Liver (tissue), 8 donors: ENCODE measurements at regions not wholly inside any gene's neighbourhood (a gene's known extent, or its start where the extent isn't known, plus 50 kb on each side); places are given as distances from the start of the nearest gene placed in this dataset.

Source experiments
- DNase-seq: peaks from one replicate; pipeline ENCODE4 v3.0.0-alpha.2; 2017; ENCODE audit warnings: low spot score
- H3K27ac ChIP-seq, 2 donors: one replicate each; pipeline ENCODE4 v1.7.0; 2013; ENCODE audit warnings: inconsistent platforms in 2 of 2, low read length in 2 of 2, control low read depth in 1 of 2, low read depth in 1 of 2, mild to moderate bottlenecking in 1 of 2
- H3K27me3 ChIP-seq, 4 donors: one replicate each; pipeline versions ENCODE4 v1.6.1 to v1.7.0; 2013; ENCODE audit warnings: low read length in 3 of 4, inconsistent platforms in 1 of 4, mild to moderate bottlenecking in 1 of 4, moderate library complexity in 1 of 4; ENCODE audit not compliant: control insufficient read depth in 4 of 4, insufficient read depth in 4 of 4
- H3K36me3 ChIP-seq, 4 donors: one replicate each; pipeline versions ENCODE4 v1.6.1 to v1.7.0; 2013; ENCODE audit warnings: low read length in 3 of 4, mild to moderate bottlenecking in 3 of 4, low read depth in 1 of 4, moderate library complexity in 1 of 4; ENCODE audit not compliant: control insufficient read depth in 4 of 4, insufficient read depth in 3 of 4
- H3K4me1 ChIP-seq, 4 donors: one replicate each; pipeline versions ENCODE4 v1.6.1 to v1.7.0; 2013; ENCODE audit warnings: low read length in 3 of 4, mild to moderate bottlenecking in 3 of 4, moderate library complexity in 1 of 4; ENCODE audit not compliant: control insufficient read depth in 4 of 4, insufficient read depth in 4 of 4
- H3K4me3 ChIP-seq, 3 donors: one replicate each; pipeline versions ENCODE4 v1.6.1 to v1.7.0; 2013; ENCODE audit warnings: low read length in 3 of 3, control low read depth in 1 of 3, low read depth in 1 of 3, mild to moderate bottlenecking in 1 of 3
- H3K9ac ChIP-seq, 2 donors: one replicate each; pipeline ENCODE4 v1.7.0; 2013; ENCODE audit warnings: low read length in 2 of 2, mild to moderate bottlenecking in 2 of 2, moderate library complexity in 2 of 2, control low read depth in 1 of 2, low read depth in 1 of 2
- H3K9me3 ChIP-seq, 4 donors: one replicate each; pipeline versions ENCODE4 v1.6.1 to v1.7.0; 2013; ENCODE audit warnings: low read length in 3 of 4; ENCODE audit not compliant: control insufficient read depth in 4 of 4
- ATF3 ChIP-seq: IDR thresholded peaks from 2 replicates; pipeline ENCODE4 v1.6.1; 2016; ENCODE audit warnings: antibody characterized with exemption
- CTCF ChIP-seq: fragments of 150-350 bp; IDR thresholded peaks from 2 replicates; pipeline ENCODE4 v1.5.1; 2017; ENCODE audit warnings: improper control_type of control experiment, low read depth, low read length; ENCODE audit not compliant: missing input control
- EGR1 ChIP-seq, 2 donors: IDR thresholded peaks; 2 replicates each; pipeline ENCODE4 v1.6.1; 2016 to 2018; ENCODE audit warnings: antibody characterized with exemption in 2 of 2, low read depth in 2 of 2
- FOXA1 ChIP-seq: IDR thresholded peaks from 2 replicates; pipeline ENCODE4 v1.6.1; 2016; ENCODE audit warnings: antibody characterized with exemption
- FOXA2 ChIP-seq: IDR thresholded peaks from 2 replicates; pipeline ENCODE4 v1.6.1; 2016; ENCODE audit warnings: antibody characterized with exemption
- GABPA ChIP-seq, 2 donors: IDR thresholded peaks in 1 of 2; conservative IDR thresholded peaks in 1 of 2; 2 replicates each; pipeline ENCODE4 v1.6.1; 2016; ENCODE audit warnings: antibody characterized with exemption in 2 of 2, mild to moderate bottlenecking in 1 of 2, moderate library complexity in 1 of 2
- HNF4A ChIP-seq, 2 donors: conservative IDR thresholded peaks; 2 replicates each; pipeline ENCODE4 v1.6.1; 2016; ENCODE audit warnings: antibody characterized with exemption in 2 of 2, mild to moderate bottlenecking in 2 of 2
- HNF4G ChIP-seq: IDR thresholded peaks from 2 replicates; pipeline ENCODE4 v1.6.1; 2016; ENCODE audit warnings: antibody characterized with exemption
- JUND ChIP-seq, 2 donors: IDR thresholded peaks; 2 replicates each; pipeline ENCODE4 v1.6.1; 2016; ENCODE audit warnings: antibody characterized with exemption in 2 of 2
- MAX ChIP-seq: IDR thresholded peaks from 2 replicates; pipeline ENCODE4 v1.6.1; 2016; ENCODE audit warnings: antibody characterized with exemption
- NR2F2 ChIP-seq: IDR thresholded peaks from 2 replicates; pipeline ENCODE4 v1.6.1; 2016; ENCODE audit warnings: antibody characterized with exemption
- RAD21 ChIP-seq, 2 donors: IDR thresholded peaks; 2 replicates each; pipeline ENCODE4 v1.6.1; 2016; ENCODE audit warnings: antibody characterized with exemption in 2 of 2, mild to moderate bottlenecking in 2 of 2
- REST ChIP-seq: IDR thresholded peaks from 2 replicates; pipeline ENCODE4 v1.6.1; 2016; ENCODE audit warnings: antibody characterized with exemption, mild to moderate bottlenecking
- RXRA ChIP-seq, 2 donors: IDR thresholded peaks; 2 replicates each; pipeline ENCODE4 v1.6.1; 2017 to 2018; ENCODE audit warnings: antibody characterized with exemption in 2 of 2, mild to moderate bottlenecking in 1 of 2
- YY1 ChIP-seq: IDR thresholded peaks from 2 replicates; pipeline ENCODE4 v1.6.1; 2016; ENCODE audit warnings: antibody characterized with exemption, mild to moderate bottlenecking
- WGBS: extraction: QIAGEN DNeasy Blood & Tissue Kit; methylation state at CpG from one replicate; pipeline ENCODE4 v1.1.7; 2013; 5-methylcytosine and 5-hydroxymethylcytosine counted together
- donor health status: healthy.
- donor health status: healthy.
- donor health status: healthy.
- donor health status: healthy.
- donor health status: healthy.

GRCh38 chr7:50152486-50152885 is 59.4 kb upstream of the ZPBP start:
- no peak overlapping the region for H3K9ac ChIP-seq
- no peaks in the 10 kb centered on the region for H3K4me1 ChIP-seq
- no peaks in the 10 kb centered on the region for H3K9me3 ChIP-seq
- 80% methylated on average over 8 of the region's 8 CpGs for WGBS
- TF ChIP-seq FOXA2, result no peak
- TF ChIP-seq RAD21 (IDR thresholded peaks at IDR 0.05), result no peak
- TF ChIP-seq NR2F2, result no peak
- TF ChIP-seq YY1, result no peak
- TF ChIP-seq RXRA (IDR thresholded peaks at IDR 0.05), result no peak
- no peak for TF ChIP-seq MAX
- TF ChIP-seq REST, result no peak
- TF ChIP-seq HNF4G, result no peak
- TF ChIP-seq FOXA1, result no peak
- TF ChIP-seq CTCF, result no peak
- TF ChIP-seq JUND (IDR thresholded peaks at IDR 0.05), result no peak
- no peak for TF ChIP-seq ATF3
- TF ChIP-seq GABPA (IDR thresholded peaks at IDR 0.05 in 1 of 2, conservative IDR thresholded peaks at IDR 0.05 in 1 of 2), result no peak
- no peak for TF ChIP-seq HNF4A (conservative IDR thresholded peaks at IDR 0.05)
- no peak for TF ChIP-seq EGR1 (IDR thresholded peaks at IDR 0.05; ENCODE audit: low read depth in 2 of 2)
- H3K4me3 ChIP-seq, result no peak overlapping the region
- H3K27me3 ChIP-seq, result no peaks in the 10 kb centered on the region
- H3K27ac ChIP-seq, result no peak overlapping the region
- DNase-seq, result no peak
- H3K36me3 ChIP-seq, result no peaks in the 10 kb centered on the region

- no peaks in the 10 kb centered on the region for H3K36me3 ChIP-seq
- no peak for TF ChIP-seq FOXA2
- no peak for TF ChIP-seq MAX
- TF ChIP-seq REST, result no peak
- TF ChIP-seq EGR1 (IDR thresholded peaks at IDR 0.05; ENCODE audit: low read depth in 2 of 2), result no peak
- H3K27ac ChIP-seq, result no peak overlapping the region
- no peak overlapping the region for H3K9ac ChIP-seq
- H3K27me3 ChIP-seq, result no peaks in the 10 kb centered on the region
- H3K9me3 ChIP-seq, result no peaks in the 10 kb centered on the region
- WGBS, result 61% methylated on average over 3 of the region's 3 CpGs
- DNase-seq, result no peak
- H3K4me3 ChIP-seq, result no peak overlapping the region
- H3K4me1 ChIP-seq, result no peaks in the 10 kb centered on the region
These were observed 58.6 kb upstream of the ZPBP start for GRCh38 chr7:50151661-50152060.
